ENCODE measurements at regions not wholly inside any gene's neighbourhood (a gene's known extent, or its start where the extent isn't known, plus 50 kb on each side); places are given as distances from the start of the nearest gene placed in this dataset.

- DNase-seq (ENCODE audit: low read depth) = no peak
- no peak for TF ChIP-seq CTCF (conservative IDR thresholded peaks at IDR 0.05; ENCODE audit: control insufficient read depth, insufficient read depth, low read depth, low read length)
- H3K4me3 ChIP-seq (ENCODE audit: control insufficient read depth, low read depth, low read length) = no peak overlapping the region
Observed at GRCh38 chr19:32195706-32196610, 149.5 kb upstream of the ZNF507 start.

GRCh38 chr19:32196690-32197420 is 148.6 kb upstream of the ZNF507 start:
- no peak for DNase-seq (ENCODE audit: low read depth)
- TF ChIP-seq CTCF (conservative IDR thresholded peaks at IDR 0.05; ENCODE audit: control insufficient read depth, insufficient read depth, low read depth, low read length) = no peak
- H3K4me3 ChIP-seq (ENCODE audit: control insufficient read depth, low read depth, low read length) = no peak overlapping the region

DNA sequence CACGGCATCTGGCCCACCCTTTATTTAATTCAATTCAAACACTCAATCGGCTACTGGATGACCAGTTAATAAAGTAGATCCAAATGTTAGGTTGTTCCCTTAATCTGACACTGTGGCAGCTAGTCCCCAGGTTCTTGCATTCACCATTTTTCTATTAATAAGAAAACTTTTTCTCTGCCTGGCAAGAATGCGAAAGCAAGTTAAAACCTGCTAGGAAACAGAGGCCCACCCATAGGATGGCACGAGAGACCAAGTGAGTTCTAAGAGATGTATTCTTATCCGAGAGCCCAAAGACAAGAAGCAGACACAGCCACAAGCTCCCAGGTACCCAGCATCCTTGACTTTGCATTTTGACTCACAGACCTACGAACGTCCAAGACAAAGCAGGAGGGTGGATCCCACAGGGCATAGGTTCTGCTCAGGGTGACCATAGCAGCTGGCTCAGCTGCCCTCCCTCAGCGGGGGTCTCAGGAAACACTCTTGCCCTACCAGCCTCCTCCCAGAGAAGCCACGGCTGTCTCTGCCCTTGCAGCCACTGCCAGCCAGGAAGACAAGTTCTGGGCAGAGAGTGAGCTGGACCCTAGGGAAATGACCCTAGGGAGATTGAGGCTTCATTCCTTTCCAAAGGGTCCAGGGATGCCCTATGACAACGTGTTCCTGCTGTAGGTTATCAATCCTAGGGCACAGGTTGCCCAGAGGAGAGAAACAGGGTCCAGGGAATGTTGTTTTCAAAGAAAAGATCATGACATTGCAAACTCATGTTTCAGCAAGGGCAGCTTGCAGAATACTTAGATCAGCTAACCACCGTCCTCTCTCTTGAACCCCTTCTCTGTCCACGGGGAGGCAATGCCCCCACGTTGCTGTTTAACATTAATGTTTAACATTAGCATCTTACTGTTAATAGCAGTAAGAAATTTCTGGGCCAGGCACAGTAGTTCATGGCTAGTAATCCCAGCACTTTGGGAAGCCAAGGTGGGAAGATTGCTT is 147.2 kb upstream of the ZNF507 start:
- TF ChIP-seq CTCF (conservative IDR thresholded peaks at IDR 0.05; ENCODE audit: control insufficient read depth, insufficient read depth, low read depth, low read length) = no peak
- H3K4me3 ChIP-seq (ENCODE audit: control insufficient read depth, low read depth, low read length) = no peak overlapping the region
- DNase-seq (ENCODE audit: low read depth) = no peak

GRCh38 chr19:32199501-32200040 is 145.8 kb upstream of the ZNF507 start:
- no peak for DNase-seq (ENCODE audit: low read depth)
- no peak for TF ChIP-seq CTCF (conservative IDR thresholded peaks at IDR 0.05; ENCODE audit: control insufficient read depth, insufficient read depth, low read depth, low read length)

GRCh38 chr19:32200312-32201038 is 144.9 kb upstream of the ZNF507 start:
- DNase-seq (ENCODE audit: low read depth) = no peak
- TF ChIP-seq CTCF (conservative IDR thresholded peaks at IDR 0.05; ENCODE audit: control insufficient read depth, insufficient read depth, low read depth, low read length) = no peak
- no peak overlapping the region for H3K4me3 ChIP-seq (ENCODE audit: control insufficient read depth, low read depth, low read length)

More at GRCh38 chr19:32199501-32200040, 145.8 kb upstream of the ZNF507 start:
- H3K4me3 ChIP-seq (ENCODE audit: control insufficient read depth, low read depth, low read length) = no peak overlapping the region

Measured in fibroblast of mammary gland (primary cell).